SK-N-MC (cell line): ENCODE measurements at regions not wholly inside any gene's neighbourhood (a gene's known extent, or its start where the extent isn't known, plus 50 kb on each side); places are given as distances from the start of the nearest gene placed in this dataset.

Experiments used
- EZH2 ChIP-seq: fragments of 200-600 bp; sonication (generic); IDR thresholded peaks from one replicate; pipeline ENCODE4 v1.6.1; 2017; ENCODE audit warnings: antibody characterized with exemption
- FOXP2 ChIP-seq: optimal IDR thresholded peaks from 2 replicates; pipeline ENCODE3; 2011; ENCODE audit warnings: mild to moderate bottlenecking, moderate library complexity; ENCODE audit not compliant: insufficient read depth; ENCODE audit errors: extremely low read length, control extremely low read depth
- POLR2AphosphoS5 ChIP-seq: IDR thresholded peaks from 2 replicates; pipeline ENCODE4 v1.6.1; 2012; ENCODE audit warnings: mild to moderate bottlenecking, low read depth, low read length, borderline replicate concordance

DNA sequence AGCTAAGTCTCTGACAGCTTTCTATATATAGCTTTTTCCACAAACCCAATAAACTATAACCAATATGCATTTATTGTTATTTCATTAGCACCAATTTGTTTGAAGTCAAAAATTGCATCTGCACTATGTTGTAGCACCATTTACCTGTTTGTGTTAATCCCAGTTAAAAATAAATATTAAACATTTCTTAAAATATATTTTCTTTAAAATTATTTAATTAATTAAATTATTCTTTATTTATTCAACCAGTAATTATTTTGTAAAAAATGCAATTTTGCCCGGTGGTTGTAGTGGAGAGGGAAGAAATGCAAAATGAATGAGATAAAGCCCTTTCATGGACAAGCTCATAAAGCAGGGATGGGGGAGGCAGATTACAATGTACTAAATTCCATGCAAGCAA is 1257.9 kb downstream of the PCDH17 start:
- no peak for TF ChIP-seq POLR2AphosphoS5
- no peak for TF ChIP-seq EZH2
- no peak for TF ChIP-seq FOXP2
